ENCODE measurements at regions not wholly inside any gene's neighbourhood (a gene's known extent, or its start where the extent isn't known, plus 50 kb on each side); places are given as distances from the start of the nearest gene placed in this dataset.

GRCh38 chrX:138777230-138777629, 65.7 kb upstream of the FGF13 start:
- TF ChIP-seq CTCF (IDR thresholded peaks at IDR 0.05; ENCODE audit: insufficient read depth, low read length) (no peak), POLR2AphosphoS5 (IDR thresholded peaks at IDR 0.05; ENCODE audit: low read depth) (no peak), GABPA (IDR thresholded peaks at IDR 0.05; ENCODE audit: low read depth) (no peak), SPI1 (IDR thresholded peaks at IDR 0.05; ENCODE audit: borderline replicate concordance, low read depth) (no peak)

Data from HL-60 (cell line).